Glomerular visceral epithelial cell (primary cell): ENCODE measurements at regions not wholly inside any gene's neighbourhood (a gene's known extent, or its start where the extent isn't known, plus 50 kb on each side); places are given as distances from the start of the nearest gene placed in this dataset.

ENCODE experiments used
- DNase-seq: peaks from one replicate; pipeline ENCODE4 v3.0.0-alpha.2; 2016; ENCODE audit errors: extremely low spot score

DNA sequence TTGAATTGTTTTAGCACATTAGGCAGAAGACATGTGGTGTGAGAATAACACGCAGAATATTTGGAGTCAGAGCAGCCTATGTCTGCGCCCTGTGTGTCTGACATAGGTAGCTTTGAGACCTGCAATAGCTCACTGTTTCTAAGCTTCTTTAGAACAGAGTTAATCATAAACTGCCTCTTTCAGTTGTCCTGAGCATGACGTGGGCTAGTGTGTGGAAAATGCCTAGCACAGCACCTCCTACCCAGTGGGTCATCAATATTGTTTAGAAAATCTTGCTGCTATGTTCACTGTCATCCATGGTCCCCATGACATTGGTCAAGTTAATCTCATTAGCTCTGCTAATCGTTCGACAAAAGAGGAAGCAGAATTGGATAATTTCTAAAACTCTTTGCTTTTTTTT lies 357.4 kb upstream of the SGCD start:
- DNase-seq = no peak

DNA sequence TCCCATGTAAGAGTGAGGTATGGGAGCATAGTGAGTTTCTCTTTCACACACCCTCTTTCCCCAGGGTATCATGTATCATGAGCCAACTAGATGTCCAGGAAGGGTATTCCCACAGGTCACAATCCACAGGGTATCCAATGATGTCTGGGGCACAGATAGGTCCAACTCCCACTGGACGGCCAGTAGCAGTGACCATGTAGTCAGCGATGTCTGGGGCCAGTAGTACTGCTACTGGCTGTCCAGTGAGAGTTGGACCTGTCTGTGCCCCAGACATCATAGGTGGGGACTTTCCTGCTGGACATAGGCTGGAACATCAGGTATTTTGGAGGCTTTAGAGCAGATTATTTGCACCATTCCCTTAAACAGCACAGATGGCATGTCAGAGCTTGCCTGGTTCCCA lies 352.6 kb upstream of the SGCD start:
- no peak for DNase-seq

DNA sequence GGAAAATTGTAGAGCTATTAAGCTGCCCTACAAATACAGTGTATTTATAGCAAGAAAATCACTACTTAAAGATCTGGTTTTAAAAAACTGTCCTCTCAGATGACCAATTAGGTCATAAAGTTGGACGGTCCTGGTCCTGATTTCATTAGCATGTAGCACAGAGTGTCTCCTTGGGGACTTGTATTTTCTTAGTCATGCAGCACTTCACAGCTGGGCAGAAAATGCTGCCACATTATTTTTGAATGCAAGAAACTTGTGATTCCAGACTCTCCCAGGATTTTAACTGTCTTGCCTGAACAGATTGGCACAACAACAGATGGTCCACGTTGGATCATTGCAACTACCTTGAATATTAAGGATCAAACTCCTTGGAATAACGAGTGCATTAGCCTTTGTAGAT lies 348.1 kb upstream of the SGCD start:
- no peak for DNase-seq

DNA sequence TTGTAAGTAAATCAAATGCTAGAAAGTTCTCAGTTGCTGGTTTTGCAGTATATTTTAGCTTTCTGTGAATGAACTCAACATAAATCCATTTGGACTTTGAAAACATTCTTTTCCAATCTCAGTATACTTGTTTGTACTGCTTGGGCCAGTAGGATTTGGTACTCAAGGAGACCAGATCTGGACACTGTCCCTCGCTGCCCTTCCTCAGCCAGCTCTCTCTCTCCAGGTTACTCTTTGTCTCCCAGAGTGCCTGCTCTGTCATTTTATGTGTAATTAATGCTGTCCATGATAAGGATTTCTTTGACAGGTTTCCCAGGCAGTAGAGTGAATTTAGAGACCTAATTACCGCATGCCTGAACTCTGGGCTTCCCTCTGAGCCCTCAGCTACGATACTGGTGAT lies 344.6 kb upstream of the SGCD start:
- DNase-seq = no peak

DNA sequence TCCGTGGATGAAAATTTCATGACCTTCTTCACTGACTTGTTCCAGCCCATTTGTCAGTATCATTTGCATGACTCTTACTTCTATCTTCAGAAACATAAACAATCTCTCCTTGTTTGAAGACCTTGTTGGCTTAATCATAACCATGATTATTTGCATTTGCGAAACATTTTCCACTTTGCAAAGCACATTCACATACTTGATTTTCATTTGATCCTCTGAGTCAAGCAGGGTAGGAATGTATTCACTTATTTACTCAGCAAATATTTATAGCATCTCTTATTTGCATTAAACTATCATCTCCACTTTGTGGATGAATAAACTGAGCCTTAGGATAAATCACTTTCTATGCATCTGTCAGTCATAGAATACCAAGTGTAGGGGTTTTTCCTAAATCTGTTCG lies 343.0 kb upstream of the SGCD start:
- no peak for DNase-seq

DNA sequence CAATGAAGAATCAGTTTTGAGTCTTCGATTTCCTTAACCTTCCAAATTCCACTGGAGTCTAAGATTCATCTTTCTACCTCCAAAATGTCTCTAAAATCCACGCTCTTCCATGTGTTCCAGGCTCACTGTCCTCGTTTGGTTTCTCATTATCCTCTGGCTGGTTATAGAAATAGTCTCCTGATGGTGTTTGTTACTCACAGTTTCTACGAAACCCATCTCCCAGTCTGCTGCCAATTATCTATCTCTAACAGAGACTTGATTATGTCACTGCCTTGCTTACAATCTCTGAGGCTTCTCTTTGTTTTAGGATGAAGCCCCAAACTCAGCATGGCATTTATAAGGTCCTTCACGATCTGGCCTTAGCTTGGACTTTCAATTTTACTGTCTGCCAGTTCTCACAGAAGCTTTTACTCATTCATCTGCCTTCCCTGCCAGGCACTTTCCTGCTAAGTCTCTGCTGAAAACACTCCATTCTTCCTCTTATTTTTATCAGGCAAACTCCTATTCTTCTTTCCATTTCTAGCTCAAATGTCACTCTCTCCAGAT lies 339.6 kb upstream of the SGCD start:
- DNase-seq = no peak

DNA sequence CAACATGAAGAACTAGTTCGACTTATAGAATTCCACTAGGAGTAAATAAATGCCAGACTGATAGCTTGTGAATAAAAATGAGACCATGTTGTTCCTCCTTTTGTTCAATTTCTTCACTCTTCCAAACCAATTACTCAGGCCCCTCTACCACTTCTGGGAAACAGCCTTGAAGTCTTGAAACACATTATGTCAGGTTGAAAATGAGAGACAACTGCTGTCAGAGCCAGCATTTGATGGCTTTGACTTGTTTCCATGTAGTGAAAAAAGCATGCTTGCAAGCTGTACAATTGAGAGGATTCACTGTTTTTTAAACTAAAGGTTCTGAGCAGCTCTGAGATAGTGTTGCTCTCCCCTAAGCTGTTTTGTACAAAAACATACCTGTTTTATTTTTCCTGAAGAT lies 337.1 kb upstream of the SGCD start:
- no peak for DNase-seq

DNA sequence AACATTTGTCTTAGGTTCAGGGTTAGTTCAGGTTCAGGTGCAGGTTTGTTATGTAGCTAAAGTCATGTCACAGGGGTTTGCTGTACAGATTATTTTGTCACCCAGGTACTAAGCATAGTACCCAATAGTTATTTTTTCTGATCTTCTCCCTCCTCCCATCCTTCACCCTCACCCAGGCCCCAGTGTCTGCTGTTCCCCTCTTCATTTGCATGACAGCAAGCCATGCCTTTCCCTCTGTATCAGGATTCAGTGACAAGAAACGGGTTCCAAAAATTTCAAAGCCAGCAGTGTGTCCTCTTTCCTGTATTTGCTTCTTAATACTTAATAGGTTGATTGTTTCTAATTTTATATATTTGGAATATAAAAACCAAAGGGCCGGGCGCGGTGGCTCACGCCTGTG lies 330.8 kb upstream of the SGCD start:
- no peak for DNase-seq

DNA sequence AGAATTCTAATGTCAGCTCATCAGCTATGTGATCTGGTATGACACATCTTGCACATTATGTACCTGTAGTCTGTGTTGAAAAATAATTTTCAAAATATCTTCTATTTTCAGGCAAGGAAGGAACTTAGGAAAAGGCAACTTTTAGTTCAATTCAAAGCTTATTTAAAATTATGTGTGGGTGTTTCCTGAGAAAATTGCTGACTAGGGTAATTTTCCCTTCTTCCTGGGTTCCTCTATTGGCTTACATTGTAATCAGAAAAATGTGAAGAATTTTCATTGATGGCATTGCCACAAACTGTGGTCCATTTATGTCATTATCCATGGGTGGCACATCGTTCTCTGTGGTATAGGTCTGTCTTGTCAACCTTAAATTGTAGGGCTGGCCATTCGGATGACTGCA lies 328.7 kb upstream of the SGCD start:
- no peak for DNase-seq

DNA sequence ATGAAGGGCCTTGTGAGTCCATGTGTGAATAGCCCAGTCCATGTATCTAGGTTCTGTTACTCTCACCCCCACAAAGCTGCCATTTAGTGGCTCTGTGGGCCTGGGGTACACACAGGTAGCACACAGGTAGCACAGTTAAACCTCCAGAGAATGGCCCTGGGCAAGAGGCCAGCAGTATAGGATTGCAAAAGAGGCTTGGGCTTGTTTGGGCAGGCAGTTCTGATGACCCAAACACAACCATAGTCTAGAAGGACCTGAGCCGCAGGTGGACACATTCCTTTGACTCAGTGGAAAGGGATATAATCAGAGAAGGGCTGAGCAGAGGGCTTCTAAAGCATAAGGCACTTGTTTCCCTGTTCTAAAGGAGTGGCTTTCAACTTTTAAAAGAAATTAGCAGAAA lies 326.8 kb upstream of the SGCD start:
- no peak for DNase-seq

DNA sequence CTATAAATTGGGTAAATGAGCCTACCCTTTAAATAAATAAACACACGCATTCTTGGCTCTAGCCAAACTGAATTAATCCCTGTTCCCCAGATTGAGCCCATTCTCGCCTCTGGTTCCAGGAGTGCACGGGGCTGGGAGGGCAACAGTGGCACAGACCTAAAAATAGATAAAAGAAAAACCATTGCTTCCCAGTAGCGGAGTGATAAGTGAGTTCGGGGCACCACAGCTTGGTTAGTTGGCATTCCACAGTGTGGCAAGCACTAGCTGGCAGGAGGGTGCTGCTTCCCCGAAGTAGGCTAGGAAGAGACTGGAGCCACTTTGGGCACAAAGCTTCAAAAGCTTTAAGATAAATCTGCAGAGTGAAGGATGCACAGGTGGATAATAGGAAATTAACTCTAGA lies 322.2 kb upstream of the SGCD start:
- no peak for DNase-seq

DNA sequence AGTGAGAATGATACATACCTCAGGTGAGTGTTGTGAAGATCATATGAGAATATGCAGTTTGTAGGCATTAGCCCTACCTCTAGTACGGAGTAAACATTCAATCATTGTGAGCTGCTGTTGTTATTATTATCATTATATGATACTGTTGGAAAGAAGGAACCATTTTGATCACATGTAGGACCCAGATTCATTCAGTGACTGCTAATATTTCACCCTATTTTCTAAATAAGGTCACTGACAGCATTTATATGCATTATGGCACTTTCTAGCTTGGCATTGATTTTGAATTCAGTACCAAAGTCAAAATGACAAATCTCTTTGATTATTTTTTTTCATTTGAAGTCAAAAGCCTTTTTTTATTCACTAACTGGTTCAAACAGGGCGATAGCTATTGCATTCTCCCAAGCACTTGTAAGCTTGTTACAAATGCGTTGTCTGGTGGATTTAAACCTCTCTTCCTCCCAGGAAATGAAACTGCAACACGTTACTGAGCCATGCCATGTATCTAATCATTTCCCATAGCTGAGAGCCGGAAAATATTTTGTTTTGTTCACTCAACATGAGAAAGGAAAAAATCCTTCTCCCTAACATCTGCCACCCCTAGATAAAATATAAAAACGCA lies 320.8 kb upstream of the SGCD start:
- DNase-seq = no peak

DNA sequence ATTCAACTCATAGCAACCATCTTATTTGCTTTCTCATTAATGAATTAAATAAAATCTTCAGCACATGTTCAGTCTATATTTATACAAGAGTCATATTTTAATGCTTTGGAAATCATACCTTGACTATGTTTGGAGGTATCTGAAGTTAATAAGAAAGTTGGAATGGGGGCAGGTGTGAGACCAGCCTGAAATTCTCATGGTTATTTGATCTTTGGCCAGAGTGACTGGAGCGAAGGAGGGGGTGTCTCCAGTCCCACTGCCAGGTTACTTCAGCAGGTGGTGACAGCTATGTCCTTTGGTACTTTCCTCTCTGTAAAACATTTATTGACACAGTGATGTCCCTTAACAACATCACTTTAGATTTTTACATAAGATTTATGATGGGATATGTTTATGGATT lies 318.1 kb upstream of the SGCD start:
- no peak for DNase-seq

DNA sequence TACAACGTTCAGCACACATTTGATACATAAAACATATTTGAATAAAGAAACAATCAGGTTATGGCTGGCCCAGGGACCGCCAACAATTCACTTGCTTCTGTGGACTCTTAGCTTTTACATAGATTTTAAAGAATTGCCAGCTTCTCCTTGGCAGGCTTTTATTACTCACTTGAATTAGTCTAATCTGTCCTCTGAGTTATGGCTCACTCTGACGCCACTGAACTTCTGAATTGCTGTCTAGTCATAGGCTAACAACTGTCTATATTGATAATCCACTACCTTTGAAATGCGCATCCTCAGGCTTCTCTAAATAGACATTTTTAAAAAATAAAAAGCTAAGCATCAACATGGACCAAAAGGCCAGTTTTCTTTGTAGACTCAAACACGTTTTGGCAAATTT lies 317.4 kb upstream of the SGCD start:
- DNase-seq = no peak

DNA sequence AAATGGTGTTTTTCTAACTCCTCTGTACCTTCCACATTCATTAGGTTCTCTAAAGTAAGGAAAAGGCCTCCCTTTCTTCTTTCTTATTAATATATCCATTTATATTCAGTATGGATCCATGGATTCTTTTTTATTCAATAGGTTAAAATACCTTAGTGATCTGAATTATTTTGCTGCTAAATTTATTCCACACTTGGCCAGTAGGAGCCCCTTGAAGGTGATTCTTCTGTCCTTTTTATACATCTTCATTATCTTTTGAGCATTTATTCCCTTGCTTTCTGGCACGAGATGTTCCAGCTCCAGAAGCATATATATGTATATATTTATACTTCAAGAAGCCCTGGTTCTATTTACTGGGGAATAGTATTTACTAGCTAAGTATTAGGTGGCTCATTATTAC lies 311.8 kb upstream of the SGCD start:
- DNase-seq = no peak

DNA sequence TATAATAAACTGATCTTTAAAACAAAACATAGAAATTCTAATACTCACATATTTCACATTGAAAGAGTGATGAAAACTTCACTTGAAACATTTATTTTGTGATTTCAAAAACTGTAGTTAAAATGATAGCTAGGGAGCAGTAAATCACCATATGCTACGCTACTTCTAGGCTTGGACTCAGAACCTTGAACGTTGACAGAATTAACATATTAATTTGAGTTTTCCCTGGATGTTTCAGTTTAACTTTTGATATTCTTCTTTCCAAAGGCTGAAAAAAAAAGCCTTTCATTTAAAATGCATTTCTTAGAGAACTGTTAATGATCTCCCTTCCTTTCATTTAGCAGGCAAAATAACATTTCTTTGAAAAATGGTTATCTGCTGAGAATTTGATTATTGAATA lies 307.8 kb upstream of the SGCD start:
- no peak for DNase-seq

DNA sequence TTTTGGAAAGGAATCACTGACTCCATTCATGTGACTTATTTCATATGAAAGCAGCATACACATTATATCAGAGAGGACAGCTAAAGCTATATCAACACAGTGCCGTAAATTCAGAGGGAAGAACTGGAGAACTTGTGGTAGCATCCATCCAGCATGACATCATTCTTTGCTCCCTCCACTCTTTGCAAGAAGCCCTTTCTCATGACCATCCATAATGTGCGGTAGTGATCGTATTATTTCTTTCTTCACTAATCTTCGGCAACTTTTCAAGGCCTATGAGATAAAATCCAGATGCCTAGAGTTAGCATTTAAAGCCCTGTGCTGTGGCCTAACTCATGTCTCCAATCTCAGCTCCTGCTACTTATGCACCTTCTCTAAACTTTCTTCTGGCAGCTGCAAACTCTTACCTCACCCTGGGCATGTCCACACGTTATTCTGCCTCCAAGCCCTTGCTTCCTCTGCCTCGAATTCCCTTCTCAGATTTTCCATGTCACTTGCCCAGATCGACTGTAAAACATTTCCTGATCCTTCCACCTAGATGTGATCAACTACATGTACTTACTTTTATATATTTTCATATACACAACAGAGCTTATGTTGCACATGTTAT lies 307.3 kb upstream of the SGCD start:
- no peak for DNase-seq

DNA sequence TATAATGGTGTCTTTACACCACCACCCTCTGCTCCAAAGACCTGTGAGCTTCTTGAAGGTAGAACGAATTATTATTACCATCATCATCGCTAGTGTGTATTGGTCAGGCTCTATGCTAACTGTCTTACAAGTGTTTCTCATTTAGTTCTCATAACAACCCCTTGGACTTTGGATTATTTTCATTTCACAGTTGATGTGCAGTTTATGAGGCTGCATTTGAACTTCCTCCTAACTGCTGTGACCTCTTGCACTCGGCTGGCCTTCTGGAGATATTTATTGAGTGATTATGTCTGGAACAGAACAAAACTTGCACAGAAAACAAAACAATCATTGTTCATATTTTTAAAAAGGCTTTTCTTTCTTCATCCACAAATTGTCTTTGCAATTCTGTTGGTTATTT lies 306.3 kb upstream of the SGCD start:
- no peak for DNase-seq

DNA sequence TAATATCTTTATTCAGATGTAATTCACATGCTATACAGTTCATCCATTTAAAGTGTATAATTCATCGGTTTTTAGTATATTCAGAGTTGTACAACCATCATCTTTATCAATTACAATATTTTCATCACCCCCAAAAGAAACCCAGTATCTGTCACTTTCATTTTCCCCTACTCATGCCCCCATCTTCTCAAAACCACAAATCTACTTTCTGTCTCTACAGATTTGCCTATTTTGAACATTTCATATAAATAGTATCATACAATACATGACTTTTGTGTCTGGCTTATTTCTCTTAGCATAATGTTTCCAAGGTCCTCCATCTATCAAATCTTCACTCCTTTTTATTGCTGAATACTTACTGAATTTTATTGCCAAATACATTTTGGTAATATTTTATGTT lies 305.1 kb upstream of the SGCD start:
- DNase-seq = no peak

DNA sequence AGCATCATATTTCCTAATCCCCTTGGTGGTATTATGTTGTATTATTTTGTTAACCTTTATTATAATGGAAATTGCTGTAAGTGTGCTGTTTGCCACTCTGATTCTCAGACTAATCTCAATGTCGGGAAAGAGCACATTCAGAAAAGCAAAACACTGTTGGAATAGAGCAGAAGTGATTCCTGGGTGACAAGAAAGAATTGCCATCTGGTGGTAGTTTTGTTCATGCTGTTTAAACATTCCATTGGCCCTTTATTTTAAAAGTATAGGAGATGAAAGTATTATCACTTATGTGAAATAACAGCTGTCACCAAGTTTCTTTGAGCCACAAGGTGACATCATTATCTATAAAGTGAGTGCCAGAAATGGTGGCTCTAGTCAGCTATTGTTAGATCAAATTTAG lies 301.3 kb upstream of the SGCD start:
- no peak for DNase-seq

DNA sequence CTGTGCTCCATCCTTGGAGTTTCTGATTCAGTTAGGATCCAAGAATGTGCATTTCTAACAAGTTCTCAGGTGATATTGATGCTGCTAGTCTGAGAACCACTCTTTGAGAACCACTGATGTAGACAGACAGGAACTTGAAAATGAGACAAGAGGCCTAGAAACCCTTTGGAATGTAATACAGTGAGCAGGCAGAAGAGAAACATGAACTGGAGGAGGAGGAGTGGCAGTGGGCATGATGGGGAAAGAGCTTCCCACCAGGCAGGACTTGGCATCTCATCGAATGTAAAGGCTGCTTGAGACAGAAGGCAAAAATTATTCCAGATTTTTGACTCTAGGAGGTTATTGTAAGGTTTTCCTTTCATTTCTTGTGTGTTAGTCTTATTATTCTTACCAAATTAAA lies 295.8 kb upstream of the SGCD start:
- no peak for DNase-seq

DNA sequence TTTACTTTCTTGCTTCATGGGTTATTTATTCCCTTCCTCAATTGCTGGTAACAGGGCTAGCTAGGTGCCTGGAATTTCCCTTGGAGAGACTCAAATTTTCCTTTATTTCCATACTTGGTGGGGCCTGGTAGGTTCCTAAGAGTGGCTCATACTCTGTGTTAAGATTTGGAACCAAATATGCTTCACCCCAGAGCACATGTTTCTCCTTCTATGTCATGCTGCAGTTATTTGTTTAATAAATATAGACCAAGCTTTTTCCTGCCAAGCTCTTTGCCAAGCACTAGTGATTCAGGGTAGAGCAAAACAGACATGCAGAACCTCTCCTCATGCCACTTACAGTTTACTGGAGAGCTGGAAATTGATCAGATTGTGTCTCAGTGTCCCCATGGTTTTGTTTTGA lies 290.3 kb upstream of the SGCD start:
- DNase-seq = no peak

DNA sequence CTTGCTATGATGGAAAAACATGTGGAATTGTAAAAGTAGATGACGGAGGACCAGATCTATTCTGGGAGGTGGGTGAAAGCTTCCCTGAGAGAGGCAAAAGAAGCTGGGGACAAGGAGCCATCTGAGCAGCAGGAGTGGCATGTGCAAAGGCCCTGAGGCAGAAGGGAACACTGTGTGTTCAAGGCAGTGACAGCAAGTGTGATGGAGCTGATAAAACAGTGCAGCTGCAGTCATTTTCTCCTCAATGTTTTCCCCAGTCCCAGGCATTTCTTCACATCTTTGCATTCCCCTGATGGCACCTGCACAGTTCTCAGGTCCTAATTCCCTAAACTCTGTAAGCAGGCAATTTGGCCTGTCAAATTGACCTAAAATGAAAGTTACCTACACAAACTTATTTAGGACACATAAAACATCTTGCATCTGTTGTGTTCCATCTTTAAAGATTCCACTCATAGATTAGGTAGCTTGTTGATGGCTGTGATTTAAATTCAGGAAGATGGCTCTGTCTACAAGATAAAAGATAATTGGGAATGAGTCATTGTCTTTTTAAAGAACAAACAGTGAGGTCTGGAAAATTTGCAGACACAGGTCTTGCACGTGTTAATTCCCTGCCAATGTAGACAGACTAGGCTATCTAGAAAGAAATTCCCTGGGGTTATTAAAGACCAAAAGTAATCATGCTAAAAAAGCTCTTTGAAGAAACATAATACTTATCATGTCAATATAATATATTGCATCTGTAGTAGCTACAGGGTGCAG lies 289.6 kb upstream of the SGCD start:
- no peak for DNase-seq
